Peyer's patch (tissue), 4 donors: ENCODE measurements at regions not wholly inside any gene's neighbourhood (a gene's known extent, or its start where the extent isn't known, plus 50 kb on each side); places are given as distances from the start of the nearest gene placed in this dataset.

Experiments used
- CTCF ChIP-seq, 6 experiments: fragments of 450-650 bp in 4 of 6; fragments of 200-600 bp in 2 of 6; sonication (generic) in 1 of 6; IDR thresholded peaks; one replicate each; pipeline ENCODE4 v1.5.1; 2017 to 2019; ENCODE audit warnings: antibody characterized with exemption in 6 of 6, mild to moderate bottlenecking in 3 of 6, moderate library complexity in 1 of 6
- POLR2A ChIP-seq, 2 donors: fragments of 450-650 bp; IDR thresholded peaks; one replicate each; pipeline ENCODE4 v1.5.1; 2017; ENCODE audit warnings: antibody characterized with exemption in 2 of 2, mild to moderate bottlenecking in 2 of 2, moderate library complexity in 2 of 2

DNA sequence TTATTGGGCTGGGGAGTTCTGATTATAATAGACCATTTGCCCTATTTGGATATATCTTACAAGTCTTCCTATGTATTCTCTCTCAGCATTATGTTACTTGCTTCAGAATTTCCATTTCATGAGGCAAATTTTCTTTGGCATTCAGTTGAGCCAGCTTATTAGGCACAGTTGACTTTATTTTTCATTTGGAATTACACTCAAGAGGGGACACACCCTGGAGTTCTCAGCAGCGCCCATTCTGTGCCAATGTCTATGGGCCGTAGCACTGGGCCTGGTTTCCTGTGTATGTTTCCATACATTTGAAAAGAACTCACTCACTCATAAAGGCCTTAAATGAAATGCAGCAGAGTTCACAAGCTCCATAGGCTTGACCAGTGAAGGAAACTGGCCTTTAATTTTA lies 138.5 kb downstream of the KLF12 start:
- no peak for TF ChIP-seq CTCF (IDR thresholded peaks at IDR 0.05)
- TF ChIP-seq POLR2A (IDR thresholded peaks at IDR 0.05) = no peak
